ENCODE measurements at regions not wholly inside any gene's neighbourhood (a gene's known extent, or its start where the extent isn't known, plus 50 kb on each side); places are given as distances from the start of the nearest gene placed in this dataset.

DNA sequence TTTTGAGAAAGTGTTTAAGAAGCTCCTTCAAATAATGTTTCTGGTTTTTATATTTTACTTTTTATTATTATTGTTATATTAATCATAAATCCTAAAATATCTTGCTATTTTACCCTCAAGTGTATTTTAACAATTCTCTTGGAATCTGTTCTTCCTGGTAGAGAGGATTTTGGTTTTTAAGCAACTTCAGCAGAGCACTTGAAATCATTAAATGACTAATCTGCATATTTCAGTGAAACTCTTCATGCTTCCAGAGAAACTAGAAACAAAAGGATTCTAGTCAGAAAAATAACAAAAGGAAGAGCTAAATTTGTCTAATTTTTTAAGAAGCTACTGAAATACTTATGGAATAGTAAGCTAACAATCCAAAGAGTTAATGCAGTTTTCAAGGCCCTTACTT is 1057.3 kb downstream of the TLE1 start:
- no peak for DNase-seq
- intact Hi-C loops (cut with DNase I; ENCODE audit: low total_unique reads) = no loop called here
- Histone ChIP-seq H3K27me3 (no peaks in the 10 kb centered on the region), H3K9me3 (peaks cover 0 to 9% of the 10 kb centered on the region in 2 donors), H3K4me3 (no peak overlapping the region), H3K27ac (no peak overlapping the region), H3K36me3 (no peaks in the 10 kb centered on the region), H3K4me1 (no peaks in the 10 kb centered on the region)
- in situ Hi-C loops (cut with MboI; ENCODE audit: low pct_ligation_motif_present in 1 of 4, low pct_unique_long_range_greater_than_20kb in 1 of 4, low sequenced_read_pairs in 3 of 4) = no loop called here
- no peak for TF ChIP-seq EP300 (IDR thresholded peaks at IDR 0.05; ENCODE audit: low read depth)
- TF ChIP-seq POLR2A (IDR thresholded peaks at IDR 0.05) = no peak
- TF ChIP-seq, protein P1, sequence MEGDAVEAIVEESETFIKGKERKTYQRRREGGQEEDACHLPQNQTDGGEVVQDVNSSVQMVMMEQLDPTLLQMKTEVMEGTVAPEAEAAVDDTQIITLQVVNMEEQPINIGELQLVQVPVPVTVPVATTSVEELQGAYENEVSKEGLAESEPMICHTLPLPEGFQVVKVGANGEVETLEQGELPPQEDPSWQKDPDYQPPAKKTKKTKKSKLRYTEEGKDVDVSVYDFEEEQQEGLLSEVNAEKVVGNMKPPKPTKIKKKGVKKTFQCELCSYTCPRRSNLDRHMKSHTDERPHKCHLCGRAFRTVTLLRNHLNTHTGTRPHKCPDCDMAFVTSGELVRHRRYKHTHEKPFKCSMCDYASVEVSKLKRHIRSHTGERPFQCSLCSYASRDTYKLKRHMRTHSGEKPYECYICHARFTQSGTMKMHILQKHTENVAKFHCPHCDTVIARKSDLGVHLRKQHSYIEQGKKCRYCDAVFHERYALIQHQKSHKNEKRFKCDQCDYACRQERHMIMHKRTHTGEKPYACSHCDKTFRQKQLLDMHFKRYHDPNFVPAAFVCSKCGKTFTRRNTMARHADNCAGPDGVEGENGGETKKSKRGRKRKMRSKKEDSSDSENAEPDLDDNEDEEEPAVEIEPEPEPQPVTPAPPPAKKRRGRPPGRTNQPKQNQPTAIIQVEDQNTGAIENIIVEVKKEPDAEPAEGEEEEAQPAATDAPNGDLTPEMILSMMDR (IDR thresholded peaks at IDR 0.05) = no peak
- TF ChIP-seq POLR2AphosphoS5 (IDR thresholded peaks at IDR 0.05) = no peak

DNA sequence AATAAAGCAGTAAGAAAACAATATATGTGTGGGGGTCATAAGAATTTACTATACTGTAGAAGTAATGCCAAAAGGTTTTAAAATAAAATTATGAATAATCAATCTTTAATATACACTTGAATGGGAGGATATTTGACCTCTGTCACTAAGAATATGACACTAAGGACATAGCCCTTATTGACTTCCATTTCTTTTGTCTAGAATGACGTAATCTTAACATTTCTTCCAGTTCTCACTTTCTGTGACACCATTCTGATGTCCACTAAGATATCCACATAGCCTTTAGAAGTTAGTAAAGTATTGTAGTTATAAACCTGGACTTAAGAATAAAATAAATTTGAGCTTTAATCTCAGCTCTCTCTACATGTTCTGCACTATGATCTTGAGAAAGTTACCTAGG is 1050.7 kb downstream of the TLE4 start:
- TF ChIP-seq, protein P1 (IDR thresholded peaks at IDR 0.05) = no peak
- TF ChIP-seq POLR2A (IDR thresholded peaks at IDR 0.05) = no peak
- no peak for TF ChIP-seq EP300 (IDR thresholded peaks at IDR 0.05; ENCODE audit: low read depth)
- TF ChIP-seq POLR2AphosphoS5 (IDR thresholded peaks at IDR 0.05) = no peak
- no peak overlapping the region for H3K27ac ChIP-seq
- no peak overlapping the region for H3K4me3 ChIP-seq
- no peaks in the 10 kb centered on the region for H3K27me3 ChIP-seq
- no peak for DNase-seq
- 36 to 54% methylated on average over 1 of the region's 1 CpG for WGBS, 2 donors (ENCODE audit: low coverage in 1 of 2)
- H3K4me1 ChIP-seq = no peaks in the 10 kb centered on the region
- H3K36me3 ChIP-seq = no peaks in the 10 kb centered on the region
- in situ Hi-C loops (cut with MboI; ENCODE audit: low pct_ligation_motif_present in 1 of 4, low pct_unique_long_range_greater_than_20kb in 1 of 4, low sequenced_read_pairs in 3 of 4) (no loop called here), intact Hi-C loops (cut with DNase I; ENCODE audit: low total_unique reads) (no loop called here)
- no peaks in the 10 kb centered on the region for H3K9me3 ChIP-seq

DNA sequence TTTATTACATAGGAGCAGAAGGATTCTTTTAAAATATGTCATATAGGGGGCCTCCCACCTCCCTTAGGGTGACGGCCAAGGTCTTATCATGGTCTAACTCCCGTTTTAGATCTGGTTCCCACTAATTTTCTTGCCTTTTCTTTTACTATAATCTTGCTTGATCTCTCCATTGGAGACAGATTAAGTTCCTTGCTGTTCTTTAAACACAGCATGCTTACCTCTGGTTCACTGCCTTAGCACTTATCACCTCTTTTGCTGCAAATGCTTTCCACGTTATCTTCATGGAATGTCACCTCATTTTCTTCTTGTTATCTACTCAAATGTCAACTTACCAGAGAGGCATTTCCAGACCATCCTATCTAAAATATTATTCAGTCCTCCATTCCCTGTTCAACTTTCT is 1047.6 kb downstream of the TLE4 start:
- Histone ChIP-seq H3K27me3 (no peaks in the 10 kb centered on the region), H3K4me3 (no peak overlapping the region), H3K4me1 (no peaks in the 10 kb centered on the region), H3K27ac (no peak overlapping the region), H3K36me3 (no peaks in the 10 kb centered on the region), H3K9me3 (no peaks in the 10 kb centered on the region)
- intact Hi-C loops (cut with DNase I; ENCODE audit: low total_unique reads) (no loop called here), in situ Hi-C loops (cut with MboI; ENCODE audit: low pct_ligation_motif_present in 1 of 4, low pct_unique_long_range_greater_than_20kb in 1 of 4, low sequenced_read_pairs in 3 of 4) (no loop called here)
- WGBS, 2 donors (ENCODE audit: low coverage in 1 of 2) = 50 to 71% methylated on average over 3 of the region's 3 CpGs
- no peak for TF ChIP-seq POLR2AphosphoS5 (IDR thresholded peaks at IDR 0.05)
- TF ChIP-seq POLR2A (IDR thresholded peaks at IDR 0.05) = no peak
- TF ChIP-seq, protein P1 (IDR thresholded peaks at IDR 0.05) = no peak
- no peak for TF ChIP-seq EP300 (IDR thresholded peaks at IDR 0.05; ENCODE audit: low read depth)
- DNase-seq = no peak

DNA sequence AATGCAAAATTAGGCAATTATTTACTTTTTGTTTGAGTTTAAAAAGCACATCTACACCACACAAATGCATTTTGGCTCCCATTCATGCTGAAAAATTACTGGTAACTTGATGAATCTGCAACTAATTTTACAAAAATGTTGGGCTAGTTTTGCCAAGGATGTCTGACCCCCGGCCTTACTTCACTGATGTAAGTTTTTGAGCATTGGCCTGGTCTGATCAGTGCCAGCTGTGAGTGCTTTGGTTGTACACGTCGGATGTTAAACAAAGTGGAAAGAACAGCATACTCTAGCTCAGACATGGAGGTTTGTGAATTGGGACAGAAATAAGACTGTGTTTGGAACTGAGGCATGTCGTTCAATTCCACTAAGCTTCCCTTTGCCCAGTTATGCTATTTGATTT is 1044.2 kb downstream of the TLE4 start:
- in situ Hi-C loops (cut with MboI; ENCODE audit: low pct_ligation_motif_present in 1 of 4, low pct_unique_long_range_greater_than_20kb in 1 of 4, low sequenced_read_pairs in 3 of 4) (no loop called here), intact Hi-C loops (cut with DNase I; ENCODE audit: low total_unique reads) (no loop called here)
- H3K4me1 ChIP-seq = no peaks in the 10 kb centered on the region
- 68 to 71% methylated on average over 2 to 4 of the region's 4 CpGs for WGBS, 2 donors (ENCODE audit: low coverage in 1 of 2)
- H3K9me3 ChIP-seq = no peaks in the 10 kb centered on the region
- no peak overlapping the region for H3K27ac ChIP-seq
- no peaks in the 10 kb centered on the region for H3K36me3 ChIP-seq
- DNase-seq = no peak
- TF ChIP-seq POLR2AphosphoS5 (IDR thresholded peaks at IDR 0.05) = no peak
- no peak for TF ChIP-seq POLR2A (IDR thresholded peaks at IDR 0.05)
- TF ChIP-seq EP300 (IDR thresholded peaks at IDR 0.05; ENCODE audit: low read depth) = no peak
- TF ChIP-seq, protein P1 (IDR thresholded peaks at IDR 0.05) = no peak
- no peak overlapping the region for H3K4me3 ChIP-seq
- no peaks in the 10 kb centered on the region for H3K27me3 ChIP-seq

All from transverse colon (tissue), 4 donors.